Skeletal muscle cell (primary cell): ENCODE measurements at regions not wholly inside any gene's neighbourhood (a gene's known extent, or its start where the extent isn't known, plus 50 kb on each side); places are given as distances from the start of the nearest gene placed in this dataset.

Experiments
- DNase-seq: peaks from one replicate; pipeline ENCODE4 v3.0.0-alpha.2; 2010; ENCODE audit warnings: low read depth
- H3K4me3 ChIP-seq: 2 replicates; pipeline ENCODE4 v1.5.1; 2011; ENCODE audit warnings: low read depth, mild to moderate bottlenecking, control low read depth, low read length, moderate library complexity

DNA sequence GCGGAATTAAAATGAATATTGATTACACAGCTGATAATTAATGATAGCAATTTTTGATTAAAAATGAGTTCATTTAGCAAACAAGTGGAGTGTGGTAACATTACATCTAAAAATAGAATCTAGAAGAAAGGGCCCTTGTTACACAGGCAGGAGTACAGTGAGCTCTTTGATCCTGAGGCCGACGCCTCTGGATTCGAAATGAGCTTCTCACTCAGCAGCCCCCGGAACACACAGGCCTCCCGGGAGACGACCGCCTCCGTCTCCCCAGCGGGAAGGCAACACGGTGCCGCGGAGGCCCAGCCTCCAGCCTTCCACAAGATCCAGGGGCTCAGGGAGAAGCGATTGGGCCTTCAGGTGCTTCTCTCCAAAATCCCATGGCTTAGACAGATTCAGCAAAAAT, 379.1 kb downstream of the BRD1 start:
- no peak overlapping the region for H3K4me3 ChIP-seq
- no peak for DNase-seq

DNA sequence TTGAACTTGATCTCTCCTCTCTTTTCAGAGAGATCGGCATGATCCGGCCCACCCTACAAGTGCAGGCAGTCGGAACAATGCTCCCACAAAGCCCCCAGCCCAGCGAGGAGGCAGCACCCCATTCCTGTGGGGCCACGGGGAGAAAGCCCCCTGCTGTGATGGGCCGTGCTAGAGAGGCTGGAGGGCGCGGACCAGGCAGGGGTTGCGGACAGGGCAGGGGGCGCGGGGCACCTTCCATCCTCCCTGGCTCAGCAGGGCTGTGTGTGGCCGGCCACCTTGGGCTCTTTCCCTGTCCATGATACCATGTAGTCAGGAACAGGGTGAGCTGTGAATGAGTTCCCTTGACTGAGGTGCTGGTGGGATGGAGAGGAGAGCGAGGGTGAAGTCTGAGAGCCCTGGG, 379.8 kb downstream of the BRD1 start:
- H3K4me3 ChIP-seq = no peak overlapping the region
- DNase-seq = no peak

DNA sequence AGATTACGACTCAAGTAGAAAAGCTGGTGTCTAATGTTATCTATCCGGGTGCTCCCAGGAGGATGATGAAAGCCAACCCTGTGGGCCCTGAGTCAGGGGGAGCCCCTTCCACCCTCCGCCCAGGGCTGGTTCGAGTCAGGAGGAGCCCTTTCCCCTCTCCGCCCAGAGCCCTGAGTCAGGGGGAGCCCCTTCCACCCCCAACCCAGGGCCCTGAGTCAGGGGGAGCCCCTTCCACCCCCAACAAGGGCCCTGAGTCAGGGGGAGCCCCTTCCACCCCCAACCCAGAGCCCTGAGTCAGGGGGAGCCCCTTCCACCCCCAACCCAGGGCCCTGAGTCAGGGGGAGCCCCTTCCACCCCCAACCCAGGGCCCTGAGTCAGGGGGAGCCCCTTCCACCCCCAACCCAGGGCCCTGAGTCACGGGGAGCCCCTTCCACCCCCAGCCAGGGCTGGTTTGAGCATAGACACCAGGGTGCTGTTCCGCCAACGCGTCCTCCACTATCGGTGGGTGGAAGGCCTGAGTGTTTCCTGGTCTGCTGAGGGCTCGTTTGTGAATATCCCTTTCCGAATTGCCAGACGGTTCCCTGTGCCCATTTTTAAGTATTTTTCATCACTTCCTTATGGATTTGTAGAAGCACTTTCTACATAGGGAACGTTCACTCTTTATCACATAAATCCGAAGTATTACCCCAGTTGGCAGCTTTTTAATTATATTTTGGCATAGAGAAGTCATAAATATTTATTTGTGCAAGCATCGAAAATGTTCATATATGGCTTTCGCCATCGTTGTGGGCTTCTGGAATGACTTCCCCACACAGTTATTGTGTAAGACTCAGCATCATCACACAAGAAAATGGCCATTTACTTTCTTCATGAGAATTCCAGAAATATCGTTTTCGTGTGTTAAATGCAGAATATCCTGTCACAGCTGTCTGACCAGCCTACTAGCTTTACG, 380.6 kb downstream of the BRD1 start:
- H3K4me3 ChIP-seq = no peak overlapping the region
- no peak for DNase-seq

DNA sequence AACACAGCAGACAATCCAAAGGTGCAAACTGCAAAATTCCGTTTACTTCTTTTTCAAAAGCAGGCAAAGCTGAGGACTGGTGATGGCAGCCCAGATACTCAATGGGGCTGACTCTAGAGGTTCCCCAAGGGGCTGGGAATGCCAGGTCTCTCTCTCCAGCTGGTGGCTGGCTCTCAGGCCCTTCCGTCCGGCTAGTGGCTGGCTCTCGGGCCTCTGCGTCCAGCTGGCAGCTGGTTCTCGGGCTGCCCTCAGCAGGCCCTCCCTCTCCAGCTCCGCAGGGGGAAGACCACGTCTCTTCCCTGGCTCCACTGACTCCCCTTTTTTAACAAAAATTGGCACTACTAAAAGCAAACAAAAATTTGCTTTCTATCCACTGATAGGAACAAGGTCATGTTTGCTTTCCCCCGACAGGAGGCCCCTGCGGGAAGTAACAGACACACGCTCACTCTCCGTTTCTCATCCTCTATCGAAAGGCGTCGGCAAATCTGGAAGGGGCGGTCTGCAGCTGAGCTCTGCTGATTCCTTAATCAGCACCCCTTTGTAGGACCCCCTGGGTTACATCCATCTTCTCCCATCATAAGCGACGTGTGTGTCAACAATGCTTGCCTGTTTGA, 381.4 kb downstream of the BRD1 start:
- no peak overlapping the region for H3K4me3 ChIP-seq
- DNase-seq = no peak

DNA sequence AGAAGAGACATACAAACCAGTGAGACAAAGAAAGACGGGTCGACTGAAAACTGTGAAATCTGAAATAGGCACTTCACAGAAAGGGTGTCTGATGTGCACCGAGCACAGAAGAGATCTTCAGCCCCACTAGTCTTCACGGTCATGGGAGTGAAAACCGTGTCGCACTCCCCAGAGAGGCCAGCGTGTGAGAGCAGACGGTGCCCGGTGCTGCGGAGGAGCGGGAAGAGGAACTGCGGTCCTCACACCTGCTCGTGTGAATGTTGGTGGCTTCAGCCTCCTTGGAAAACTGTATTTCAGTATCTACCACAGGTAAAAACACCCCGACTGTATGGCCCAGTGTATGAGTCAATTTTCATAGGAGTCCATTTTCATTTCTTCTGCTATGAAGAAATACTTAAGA, 382.9 kb downstream of the BRD1 start:
- no peak overlapping the region for H3K4me3 ChIP-seq
- DNase-seq = no peak

DNA sequence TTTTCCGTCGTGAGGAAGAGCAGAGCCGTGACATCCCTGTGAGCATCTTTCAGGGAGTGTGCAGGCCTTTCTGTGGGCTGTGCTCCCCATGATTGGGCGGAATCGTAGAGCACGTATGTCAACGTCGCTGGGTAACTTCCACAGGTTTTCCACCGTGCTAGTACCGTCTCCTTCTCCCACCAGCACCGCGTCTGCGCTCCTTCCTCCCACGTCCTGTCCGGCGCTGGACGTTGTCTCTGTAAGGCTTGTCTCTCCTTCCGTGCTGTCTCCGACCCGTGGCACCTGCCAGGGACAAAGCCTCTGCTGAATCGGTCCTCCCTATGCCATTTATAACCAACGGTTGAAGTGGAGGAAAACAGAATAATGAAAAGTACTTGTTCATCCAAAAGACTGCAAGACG, 386.7 kb downstream of the BRD1 start:
- no peak for DNase-seq

DNA sequence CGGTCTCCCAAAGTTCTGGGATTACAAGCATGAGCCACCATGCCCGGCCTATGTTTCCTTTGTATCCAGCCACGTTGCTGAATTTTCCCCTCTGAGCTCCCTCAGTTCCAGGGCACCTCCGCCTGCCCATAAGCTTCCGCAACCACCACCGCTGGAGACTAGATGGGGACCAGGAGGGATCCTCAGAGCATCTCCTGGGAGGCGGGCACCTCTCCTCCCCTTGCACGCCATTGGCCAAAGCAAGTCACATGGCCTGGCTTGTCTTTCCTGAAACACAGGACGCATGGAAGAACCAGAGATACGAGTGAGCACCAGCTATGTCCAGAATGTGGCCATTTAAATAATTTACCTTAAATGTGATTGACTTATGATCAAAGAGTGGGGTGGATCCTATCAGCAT, 388.3 kb downstream of the BRD1 start:
- H3K4me3 ChIP-seq = no peak overlapping the region
- no peak for DNase-seq

More for the DNA sequence above, 386.7 kb downstream of the BRD1 start:
- no peak overlapping the region for H3K4me3 ChIP-seq

DNA sequence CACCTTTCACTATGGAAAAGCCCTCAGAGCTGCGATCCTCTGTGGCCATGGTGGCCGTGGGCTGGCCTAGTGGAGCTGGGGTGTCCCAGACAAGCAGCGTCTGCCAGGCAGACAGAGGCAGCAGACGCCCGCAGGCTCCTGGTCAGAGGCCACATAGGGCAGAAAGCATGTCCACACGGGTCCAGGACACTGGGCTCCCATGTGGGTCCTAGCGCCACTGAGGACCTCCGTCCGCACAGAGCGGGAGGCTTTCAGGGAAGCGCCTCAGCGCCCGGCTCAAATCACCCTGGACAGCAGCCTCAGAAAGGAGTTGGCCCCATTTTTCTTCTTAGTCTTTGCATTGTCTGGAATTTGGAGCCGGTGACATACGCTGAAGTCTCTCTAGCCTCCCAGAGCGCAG, 389.7 kb downstream of the BRD1 start:
- no peak for DNase-seq
- no peak overlapping the region for H3K4me3 ChIP-seq

DNA sequence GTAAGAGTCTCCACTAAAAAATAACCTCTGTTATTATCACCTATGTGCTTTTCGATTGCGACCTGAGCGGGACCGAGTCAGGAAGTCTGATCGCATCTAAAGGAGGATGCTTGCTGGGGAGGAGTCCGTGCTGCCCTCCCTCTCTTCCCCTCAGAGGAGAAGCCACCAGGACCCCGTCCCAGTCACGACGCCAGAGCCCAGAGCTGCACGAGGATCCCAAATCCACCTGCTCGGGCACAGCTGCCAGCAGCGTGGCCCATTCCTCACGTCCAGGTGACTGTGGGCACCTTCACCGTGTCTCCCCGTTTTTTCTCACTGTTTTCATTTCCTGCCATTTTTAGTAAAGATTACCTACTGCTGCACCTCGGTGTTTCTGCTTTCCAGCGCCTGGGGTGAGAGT, 390.3 kb downstream of the BRD1 start:
- no peak for DNase-seq
- H3K4me3 ChIP-seq = no peak overlapping the region

DNA sequence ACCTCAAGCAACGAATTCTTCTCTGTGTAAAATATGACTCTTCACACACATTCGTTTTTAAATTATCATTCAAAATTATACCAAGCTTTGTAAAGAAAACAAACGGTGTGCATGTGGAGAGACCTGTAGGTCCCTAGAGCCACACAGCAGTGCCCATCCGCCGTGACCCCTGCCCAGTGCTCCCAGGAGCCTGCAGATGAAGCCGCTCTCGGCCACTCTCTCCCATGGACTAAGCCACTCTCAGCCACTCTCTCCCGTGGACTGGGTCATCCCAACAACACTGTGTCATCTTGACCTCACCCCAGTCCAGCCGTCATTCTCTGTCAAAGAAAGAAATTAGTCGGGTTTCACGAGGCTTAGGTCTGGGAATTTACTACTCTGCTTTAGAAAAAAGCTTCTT, 391.6 kb downstream of the BRD1 start:
- H3K4me3 ChIP-seq = no peak overlapping the region
- no peak for DNase-seq

DNA sequence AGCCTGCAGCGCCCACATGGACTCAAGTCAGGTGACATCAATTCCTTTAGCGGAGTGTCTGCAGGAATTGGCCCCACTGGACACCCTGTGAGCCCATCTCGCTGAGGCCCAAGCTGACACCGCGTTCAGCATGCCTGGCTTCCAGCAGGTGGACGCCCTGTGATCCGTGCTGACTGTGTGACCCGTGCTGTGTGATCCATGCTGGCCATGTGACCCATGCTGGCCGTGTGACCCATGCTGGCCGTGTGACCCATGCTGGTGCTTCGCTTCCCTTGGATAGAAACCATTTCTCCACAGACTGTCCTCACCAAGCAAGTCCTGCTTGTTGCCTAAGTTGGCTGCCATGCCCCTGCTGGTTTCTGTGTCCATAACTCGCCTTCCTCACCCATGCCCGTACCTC, 392.1 kb downstream of the BRD1 start:
- H3K4me3 ChIP-seq = no peak overlapping the region
- DNase-seq = no peak

DNA sequence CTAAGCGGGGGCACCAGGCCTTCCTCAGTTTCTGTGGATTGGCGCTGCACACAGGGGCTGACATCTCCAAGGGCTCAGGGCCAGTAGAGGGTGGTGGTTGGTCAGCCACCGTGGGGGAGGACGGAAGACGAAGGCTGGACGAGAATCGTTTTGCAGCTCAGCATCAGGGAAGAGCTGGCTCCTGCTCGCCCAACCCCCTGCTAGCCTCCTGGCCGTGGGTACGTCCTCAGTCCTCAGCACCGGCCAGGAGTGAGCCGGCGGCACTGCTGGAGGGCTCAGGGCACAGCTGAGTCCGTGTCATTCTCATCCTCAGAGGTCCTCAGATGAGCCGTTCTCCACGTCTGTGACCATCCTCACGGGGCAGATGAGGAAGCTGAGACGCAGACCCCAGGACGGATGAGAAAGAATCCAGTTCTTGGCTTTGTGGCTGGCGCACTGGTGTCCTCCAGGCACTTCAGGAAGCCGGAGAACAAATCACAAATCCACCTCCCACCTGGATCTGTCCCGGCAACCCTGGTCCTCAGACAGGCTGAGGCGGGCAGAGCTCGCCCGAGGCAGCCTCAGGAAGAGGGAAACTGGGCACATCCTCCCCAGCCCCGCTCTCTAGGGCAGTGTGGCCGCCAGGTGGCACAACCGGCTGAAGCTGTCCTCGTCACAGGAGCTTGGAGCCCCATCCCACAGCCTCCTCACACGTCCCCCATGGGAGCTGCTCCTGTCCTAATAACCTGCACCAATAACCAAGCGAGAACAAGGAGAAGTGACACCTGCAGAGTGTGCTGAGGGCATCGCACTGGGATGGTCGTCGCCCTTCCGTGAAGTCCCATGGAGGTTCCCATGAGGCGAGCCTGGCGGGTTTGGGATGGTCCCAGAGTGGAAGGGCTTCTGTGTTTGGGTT, 393.7 kb downstream of the BRD1 start:
- no peak for DNase-seq

DNA sequence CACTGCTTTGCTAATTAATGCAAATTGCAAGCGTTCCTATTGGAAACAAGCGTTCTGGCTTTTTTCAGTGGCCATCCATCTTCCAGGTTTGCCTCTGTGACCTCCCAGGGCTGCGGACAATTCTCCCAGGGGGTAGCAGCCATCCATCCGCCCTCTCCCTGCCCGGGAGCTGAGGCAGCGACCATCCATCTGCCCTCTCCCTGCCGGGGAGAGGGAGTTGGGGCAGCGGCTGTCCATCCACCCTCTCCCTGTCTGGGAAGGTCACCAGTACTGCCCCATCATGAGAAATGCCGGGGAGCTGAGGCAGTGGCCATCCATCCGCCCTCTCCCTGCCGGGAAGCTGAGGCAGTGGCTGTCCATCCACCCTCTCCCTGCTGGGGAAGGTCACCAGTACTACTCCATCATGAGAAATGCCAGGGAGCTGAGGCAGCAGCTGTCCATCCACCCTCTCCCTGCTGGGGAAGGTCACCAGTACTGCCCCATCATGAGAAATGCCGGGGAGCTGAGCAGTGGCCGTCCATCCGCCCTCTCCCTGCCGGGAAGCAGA, 394.7 kb downstream of the BRD1 start:
- no peak for DNase-seq
- H3K4me3 ChIP-seq = no peak overlapping the region

More for the DNA sequence above, 393.7 kb downstream of the BRD1 start:
- no peak overlapping the region for H3K4me3 ChIP-seq

DNA sequence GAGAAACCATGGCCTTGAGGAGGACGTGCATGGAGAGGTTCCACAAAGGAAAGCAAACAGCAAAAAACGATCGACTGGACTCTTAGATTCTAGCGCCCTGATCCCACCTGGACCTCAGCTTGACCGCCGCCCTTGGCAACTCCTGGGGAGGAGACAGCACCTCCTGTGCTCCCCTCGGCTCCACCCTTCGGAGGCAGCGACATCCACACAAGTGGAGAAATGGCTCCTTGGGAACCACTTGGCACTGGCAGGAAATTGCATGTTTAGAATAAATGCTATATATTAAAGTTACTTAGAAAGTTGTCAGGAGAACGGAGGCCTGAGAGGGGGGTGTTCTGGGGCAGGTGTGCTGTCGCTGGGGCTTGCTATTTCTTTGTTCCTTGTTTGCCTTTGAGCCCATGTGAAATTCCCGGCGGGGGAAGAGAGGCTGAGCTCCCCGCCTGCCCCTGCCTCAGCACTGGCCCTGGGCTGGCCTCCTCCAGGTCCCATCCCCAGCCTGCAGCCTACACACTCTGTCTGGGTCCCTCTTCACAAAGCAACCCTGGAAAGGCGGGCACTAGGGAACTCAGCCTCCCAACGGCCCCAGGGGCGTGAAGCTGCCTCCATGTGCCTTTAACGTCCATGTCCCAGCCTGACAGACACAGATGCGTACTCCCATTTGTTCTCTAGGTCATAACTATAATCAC, 395.3 kb downstream of the BRD1 start:
- no peak overlapping the region for H3K4me3 ChIP-seq
- no peak for DNase-seq

DNA sequence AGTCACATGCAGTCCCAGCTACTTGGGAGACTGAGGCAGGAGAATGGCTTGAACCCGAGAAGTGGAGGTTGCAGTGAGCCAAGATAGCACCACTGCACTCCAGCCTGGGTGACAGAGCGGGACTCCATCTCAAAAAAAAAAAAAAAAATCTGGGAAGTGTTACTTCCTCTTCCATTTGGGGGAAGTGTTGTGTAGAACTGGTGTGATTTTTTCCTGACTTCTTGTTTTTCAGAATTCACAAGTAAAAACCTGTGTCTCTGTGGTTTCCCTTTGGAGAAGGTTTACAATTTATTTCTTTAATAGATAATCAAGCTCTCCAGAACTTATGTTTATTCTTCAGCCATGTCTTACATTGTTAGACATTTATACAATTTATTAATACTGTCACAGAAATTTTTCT, 396.1 kb downstream of the BRD1 start:
- no peak for DNase-seq
- H3K4me3 ChIP-seq = no peak overlapping the region

DNA sequence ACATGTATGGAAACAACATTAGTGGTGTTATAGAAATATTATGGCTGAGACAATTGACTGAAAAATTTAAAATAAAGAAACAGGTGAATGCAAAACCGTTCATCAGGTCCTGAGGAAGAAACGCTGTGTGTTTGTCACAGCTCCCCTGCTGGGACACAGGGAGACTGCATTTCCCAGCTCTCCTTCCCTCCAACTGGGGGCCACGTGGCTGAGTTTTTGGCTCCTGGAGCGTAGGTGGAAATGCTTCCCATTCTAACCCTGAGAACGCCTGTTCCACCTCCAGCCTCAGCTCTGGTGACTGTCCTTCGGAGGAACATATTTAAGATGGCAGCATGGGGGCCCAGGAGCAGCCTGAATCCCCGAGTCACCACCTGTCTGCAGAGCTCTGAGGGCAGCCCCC, 398.6 kb downstream of the BRD1 start:
- no peak for DNase-seq
- no peak overlapping the region for H3K4me3 ChIP-seq

DNA sequence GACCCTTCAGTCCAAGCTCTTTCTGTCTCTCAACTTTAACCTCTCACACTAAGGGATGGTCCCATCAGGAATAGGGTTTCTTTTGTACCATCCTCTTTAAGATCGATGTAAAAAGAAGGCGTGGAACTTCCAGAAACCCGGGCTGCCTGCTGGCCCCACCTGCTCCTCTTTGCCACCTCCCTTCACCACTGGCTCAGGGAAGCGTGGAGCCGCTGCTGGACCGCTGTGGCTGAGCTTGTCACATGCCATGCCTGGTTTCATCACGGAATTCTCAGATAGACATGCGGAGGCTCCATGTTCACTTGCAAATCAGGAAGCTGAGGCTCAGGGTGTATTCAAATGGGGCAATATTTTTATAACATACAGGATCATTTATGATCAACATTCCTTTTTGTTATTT, 399.7 kb downstream of the BRD1 start:
- no peak for DNase-seq

DNA sequence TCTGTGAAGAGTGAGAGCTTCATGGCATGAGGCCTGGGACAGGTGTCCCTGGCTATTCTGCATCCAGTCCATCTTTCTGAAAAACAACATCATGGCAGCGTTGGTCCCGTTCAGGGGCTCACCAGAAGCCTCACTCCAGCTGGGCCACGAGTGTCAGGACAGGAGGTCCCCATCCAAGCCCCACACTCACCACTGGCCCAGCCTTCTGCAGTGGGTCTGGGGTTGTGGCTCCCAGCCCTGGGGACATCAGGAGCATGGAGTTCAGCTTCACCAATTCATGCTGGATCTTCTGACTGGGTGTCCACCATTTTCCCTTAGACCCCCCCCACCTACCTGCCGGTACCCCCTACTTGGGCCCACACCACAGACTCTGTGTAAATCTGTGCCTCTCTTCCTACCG, 400.3 kb downstream of the BRD1 start:
- DNase-seq = no peak
- H3K4me3 ChIP-seq = no peak overlapping the region

More for the DNA sequence above, 399.7 kb downstream of the BRD1 start:
- H3K4me3 ChIP-seq = no peak overlapping the region

DNA sequence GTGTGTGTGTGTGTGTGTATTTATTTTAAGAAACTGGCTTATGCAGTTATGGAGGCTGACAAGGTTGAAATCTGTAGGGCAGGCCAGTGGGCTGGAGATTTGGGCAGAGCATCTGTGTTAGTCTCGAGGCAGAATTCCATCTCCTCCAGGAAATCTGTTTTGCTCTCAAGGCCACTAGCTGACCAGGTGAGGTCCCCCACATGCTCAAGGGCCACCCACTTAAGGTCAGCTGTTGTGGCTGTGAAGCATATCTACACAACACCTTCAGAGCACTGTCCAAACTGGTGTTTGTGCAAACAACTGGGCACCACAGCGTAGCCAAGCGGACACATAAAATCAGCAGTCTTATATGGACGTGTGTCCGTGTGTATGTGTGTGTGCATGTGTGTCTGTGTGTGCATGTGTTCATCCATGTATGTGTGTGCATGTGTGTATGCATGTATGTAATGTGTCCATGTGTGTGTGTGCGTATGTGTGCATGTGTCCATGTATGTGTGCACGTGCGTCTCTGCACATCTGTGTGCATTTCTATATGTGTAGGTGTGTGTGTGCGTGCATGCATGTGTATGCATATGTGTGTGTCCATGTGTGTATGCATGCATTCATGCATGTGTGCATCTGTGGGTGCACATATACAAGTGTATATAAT, 400.9 kb downstream of the BRD1 start:
- no peak for DNase-seq
- H3K4me3 ChIP-seq = no peak overlapping the region
